SK-N-SH treated with all-trans-retinoic acid at 6 μM for 48 hours (cell line): ENCODE measurements at regions not wholly inside any gene's neighbourhood (a gene's known extent, or its start where the extent isn't known, plus 50 kb on each side); places are given as distances from the start of the nearest gene placed in this dataset.

Experiments used
- ESRRG ChIP-seq: fragments of 250-450 bp; sonication (Bioruptor Pico); IDR thresholded peaks from 2 replicates; pipeline ENCODE4 v1.6.1; 2021; ENCODE audit warnings: mild to moderate bottlenecking
- GLIS3 ChIP-seq: fragments of 250-450 bp; sonication (Bioruptor Pico); IDR thresholded peaks from 2 replicates; pipeline ENCODE4 v1.5.0; 2020; ENCODE audit warnings: mild to moderate bottlenecking, moderate library complexity
- OSR1 ChIP-seq: fragments of 250-450 bp; sonication (Bioruptor Pico); IDR thresholded peaks from 2 replicates; pipeline ENCODE4 v1.8.0; 2022; ENCODE audit warnings: moderate library complexity, mild to moderate bottlenecking, inconsistent platforms
- PPARA ChIP-seq: fragments of 250-450 bp; sonication (Bioruptor Pico); IDR thresholded peaks from 2 replicates; pipeline ENCODE4 v1.5.0; 2020; ENCODE audit warnings: mild to moderate bottlenecking, borderline replicate concordance
- RARB ChIP-seq: fragments of 250-450 bp; sonication (Bioruptor Pico); IDR thresholded peaks from 2 replicates; pipeline ENCODE4 v1.8.0; 2021; ENCODE audit warnings: mild to moderate bottlenecking, moderate library complexity
- TCF4 ChIP-seq: fragments of 250-450 bp; sonication (Bioruptor Pico); IDR thresholded peaks from 2 replicates; pipeline ENCODE4 v1.8.0; 2021; ENCODE audit warnings: mild to moderate bottlenecking, moderate library complexity, borderline replicate concordance
- ZFP3 ChIP-seq: fragments of 250-450 bp; sonication (Bioruptor Pico); IDR thresholded peaks from 2 replicates; pipeline ENCODE4 v1.5.0; 2020; ENCODE audit warnings: mild to moderate bottlenecking, moderate library complexity
- ZFP30 ChIP-seq: fragments of 450-650 bp; formaldehyde crosslinking; IDR thresholded peaks from 2 replicates; pipeline ENCODE4 v1.5.0; 2022; ENCODE audit warnings: mild to moderate bottlenecking, moderate library complexity
- ZNF565 ChIP-seq: fragments of 450-650 bp; formaldehyde crosslinking; conservative IDR thresholded peaks from 2 replicates; pipeline ENCODE4 v1.5.0; 2020; ENCODE audit warnings: low read depth, mild to moderate bottlenecking, moderate library complexity
- ZNF8 ChIP-seq: fragments of 450-650 bp; formaldehyde crosslinking; IDR thresholded peaks from 2 replicates; pipeline ENCODE4 v1.5.0; 2020; ENCODE audit warnings: mild to moderate bottlenecking, moderate library complexity
- TF ChIP-seq, protein P1 (sequence below): fragments of 250-450 bp; sonication (Bioruptor Pico); IDR thresholded peaks from 2 replicates; pipeline ENCODE4 v1.8.0; 2021; ENCODE audit warnings: low read depth, mild to moderate bottlenecking, moderate library complexity, borderline replicate concordance
- TF ChIP-seq, protein P2 (sequence below): fragments of 250-450 bp; sonication (Bioruptor Pico); IDR thresholded peaks from 2 replicates; pipeline ENCODE4 v1.8.0; 2020; ENCODE audit warnings: mild to moderate bottlenecking, moderate library complexity, borderline replicate concordance
- TF ChIP-seq, protein P3 (sequence below): fragments of 250-450 bp; sonication (Bioruptor Pico); IDR thresholded peaks from 2 replicates; pipeline ENCODE4 v1.5.1; 2020; ENCODE audit warnings: low read depth, mild to moderate bottlenecking, moderate library complexity

DNA sequence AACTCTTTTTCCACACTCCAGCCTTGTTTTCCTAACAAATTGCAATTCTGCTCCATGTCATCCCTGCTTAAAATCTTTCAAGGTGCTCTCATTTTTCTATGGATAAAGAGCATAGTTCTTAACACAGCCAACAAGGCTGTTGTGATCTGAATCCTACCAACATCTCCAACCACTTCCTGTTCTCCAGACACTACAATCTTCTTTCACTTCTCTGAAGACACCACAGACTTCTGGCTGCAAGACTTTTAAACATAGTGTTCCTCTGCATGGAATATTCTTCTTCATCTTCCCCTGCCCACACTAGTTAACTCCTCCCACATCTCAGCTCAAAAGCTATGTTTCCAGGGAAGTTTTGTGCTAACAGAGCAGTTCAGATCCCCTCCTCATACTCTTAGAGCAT lies 404.8 kb downstream of the MAN2A1 start:
- TF ChIP-seq, protein P1, sequence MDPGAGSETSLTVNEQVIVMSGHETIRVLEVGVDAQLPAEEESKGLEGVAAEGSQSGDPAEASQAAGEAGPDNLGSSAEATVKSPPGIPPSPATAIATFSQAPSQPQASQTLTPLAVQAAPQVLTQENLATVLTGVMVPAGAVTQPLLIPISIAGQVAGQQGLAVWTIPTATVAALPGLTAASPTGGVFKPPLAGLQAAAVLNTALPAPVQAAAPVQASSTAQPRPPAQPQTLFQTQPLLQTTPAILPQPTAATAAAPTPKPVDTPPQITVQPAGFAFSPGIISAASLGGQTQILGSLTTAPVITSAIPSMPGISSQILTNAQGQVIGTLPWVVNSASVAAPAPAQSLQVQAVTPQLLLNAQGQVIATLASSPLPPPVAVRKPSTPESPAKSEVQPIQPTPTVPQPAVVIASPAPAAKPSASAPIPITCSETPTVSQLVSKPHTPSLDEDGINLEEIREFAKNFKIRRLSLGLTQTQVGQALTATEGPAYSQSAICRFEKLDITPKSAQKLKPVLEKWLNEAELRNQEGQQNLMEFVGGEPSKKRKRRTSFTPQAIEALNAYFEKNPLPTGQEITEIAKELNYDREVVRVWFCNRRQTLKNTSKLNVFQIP = no peak
- TF ChIP-seq ESRRG (CRISPR knock-in tag) (no peak), ZNF8 (CRISPR knock-in tag) (no peak), ZFP30 (CRISPR knock-in tag) (no peak), RARB (CRISPR knock-in tag) (no peak), ZFP3 (CRISPR knock-in tag) (no peak), ZNF565 (CRISPR knock-in tag) (no peak), TCF4 (CRISPR knock-in tag) (no peak), PPARA (CRISPR knock-in tag) (no peak), OSR1 (no peak), GLIS3 (CRISPR knock-in tag) (no peak)
- TF ChIP-seq, protein P2, sequence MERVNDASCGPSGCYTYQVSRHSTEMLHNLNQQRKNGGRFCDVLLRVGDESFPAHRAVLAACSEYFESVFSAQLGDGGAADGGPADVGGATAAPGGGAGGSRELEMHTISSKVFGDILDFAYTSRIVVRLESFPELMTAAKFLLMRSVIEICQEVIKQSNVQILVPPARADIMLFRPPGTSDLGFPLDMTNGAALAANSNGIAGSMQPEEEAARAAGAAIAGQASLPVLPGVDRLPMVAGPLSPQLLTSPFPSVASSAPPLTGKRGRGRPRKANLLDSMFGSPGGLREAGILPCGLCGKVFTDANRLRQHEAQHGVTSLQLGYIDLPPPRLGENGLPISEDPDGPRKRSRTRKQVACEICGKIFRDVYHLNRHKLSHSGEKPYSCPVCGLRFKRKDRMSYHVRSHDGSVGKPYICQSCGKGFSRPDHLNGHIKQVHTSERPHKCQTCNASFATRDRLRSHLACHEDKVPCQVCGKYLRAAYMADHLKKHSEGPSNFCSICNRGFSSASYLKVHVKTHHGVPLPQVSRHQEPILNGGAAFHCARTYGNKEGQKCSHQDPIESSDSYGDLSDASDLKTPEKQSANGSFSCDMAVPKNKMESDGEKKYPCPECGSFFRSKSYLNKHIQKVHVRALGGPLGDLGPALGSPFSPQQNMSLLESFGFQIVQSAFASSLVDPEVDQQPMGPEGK (CRISPR knock-in tag) = no peak
- TF ChIP-seq, protein P3, sequence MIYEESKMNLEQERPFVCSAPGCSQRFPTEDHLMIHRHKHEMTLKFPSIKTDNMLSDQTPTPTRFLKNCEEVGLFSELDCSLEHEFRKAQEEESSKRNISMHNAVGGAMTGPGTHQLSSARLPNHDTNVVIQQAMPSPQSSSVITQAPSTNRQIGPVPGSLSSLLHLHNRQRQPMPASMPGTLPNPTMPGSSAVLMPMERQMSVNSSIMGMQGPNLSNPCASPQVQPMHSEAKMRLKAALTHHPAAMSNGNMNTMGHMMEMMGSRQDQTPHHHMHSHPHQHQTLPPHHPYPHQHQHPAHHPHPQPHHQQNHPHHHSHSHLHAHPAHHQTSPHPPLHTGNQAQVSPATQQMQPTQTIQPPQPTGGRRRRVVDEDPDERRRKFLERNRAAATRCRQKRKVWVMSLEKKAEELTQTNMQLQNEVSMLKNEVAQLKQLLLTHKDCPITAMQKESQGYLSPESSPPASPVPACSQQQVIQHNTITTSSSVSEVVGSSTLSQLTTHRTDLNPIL = no peak
